HG03558 (cell line): ENCODE measurements at regions not wholly inside any gene's neighbourhood (a gene's known extent, or its start where the extent isn't known, plus 50 kb on each side); places are given as distances from the start of the nearest gene placed in this dataset.
"Not testable (repeated sequence)": the region's sequence is repeated elsewhere in the genome, so short reads cannot be mapped to it uniquely, and the experiment has no call there.

Source experiments
- ATAC-seq: cut with Tn5 transposase; IDR thresholded peaks from one replicate; pipeline ENCODE4 v1.9.1; 2021; ENCODE audit warnings: moderate number of reproducible peaks; ENCODE audit not compliant: unreplicated experiment; ENCODE audit errors: extremely low read depth

- ATAC-seq: no peak
Observed at GRCh38 chr4:125262502-125262901, 52.3 kb upstream of the FAT4 start.

GRCh38 chr4:125262079-125262478 lies 52.7 kb upstream of the FAT4 start:
- no peak for ATAC-seq

GRCh38 chr4:125254106-125254505 lies 60.6 kb upstream of the FAT4 start:
- no peak for ATAC-seq

GRCh38 chr4:125244848-125245450 lies 69.8 kb upstream of the FAT4 start:
- ATAC-seq: no peak

GRCh38 chr4:125243789-125244397 lies 70.9 kb upstream of the FAT4 start:
- ATAC-seq: no peak

GRCh38 chr4:125235971-125236370 lies 78.8 kb upstream of the FAT4 start:
- ATAC-seq: no peak

GRCh38 chr4:125231661-125232060 lies 83.1 kb upstream of the FAT4 start:
- no peak for ATAC-seq

GRCh38 chr4:125229596-125230058 lies 85.1 kb upstream of the FAT4 start:
- no peak for ATAC-seq

- ATAC-seq: no peak
Observed at GRCh38 chr4:125225806-125226205, 88.9 kb upstream of the FAT4 start.

- ATAC-seq: no peak
Observed at GRCh38 chr4:125200556-125200955, 114.2 kb upstream of the FAT4 start.

GRCh38 chr4:125198916-125199315 lies 115.8 kb upstream of the FAT4 start:
- ATAC-seq: no peak

GRCh38 chr4:125191874-125192459 lies 122.8 kb upstream of the FAT4 start:
- not testable (repeated sequence) for ATAC-seq

GRCh38 chr4:125191232-125191631 lies 123.5 kb upstream of the FAT4 start:
- ATAC-seq: no peak

- ATAC-seq: no peak
Observed at GRCh38 chr4:125187226-125188176, 127.3 kb upstream of the FAT4 start.

- no peak for ATAC-seq
Observed at GRCh38 chr4:125184116-125184515, 130.6 kb upstream of the FAT4 start.

- no peak for ATAC-seq
Observed at GRCh38 chr4:125181804-125182203, 133.0 kb upstream of the FAT4 start.

- ATAC-seq: no peak
Observed at GRCh38 chr4:125179727-125180126, 135.0 kb upstream of the FAT4 start.

- no peak for ATAC-seq
Observed at GRCh38 chr4:125169192-125169591, 145.6 kb upstream of the FAT4 start.

GRCh38 chr4:125168531-125168930 lies 146.2 kb upstream of the FAT4 start:
- no peak for ATAC-seq

GRCh38 chr4:125166012-125166411 lies 148.7 kb upstream of the FAT4 start:
- not testable (repeated sequence) for ATAC-seq

GRCh38 chr4:125159001-125159400 lies 155.8 kb upstream of the FAT4 start:
- ATAC-seq: no peak
